Loucy (cell line): ENCODE measurements at regions not wholly inside any gene's neighbourhood (a gene's known extent, or its start where the extent isn't known, plus 50 kb on each side); places are given as distances from the start of the nearest gene placed in this dataset.

Experiments used
- H2AFZ ChIP-seq: fragments of 200-600 bp; sonication (generic); 2 replicates; pipeline ENCODE4 v1.6.0; 2016; ENCODE audit warnings: antibody characterized with exemption, mild to moderate bottlenecking, low read length, moderate library complexity
- H3F3A ChIP-seq: fragments of 200-600 bp; 2 replicates; pipeline ENCODE4 v1.6.0; 2016; ENCODE audit warnings: antibody characterized with exemption, low read depth, mild to moderate bottlenecking
- H3K27me3 ChIP-seq: fragments of 200-600 bp; sonication (generic); 2 replicates; pipeline ENCODE4 v1.6.1; 2014; ENCODE audit warnings: low read length, mild to moderate bottlenecking; ENCODE audit not compliant: insufficient read depth, poor library complexity, severe bottlenecking
- H3K36me3 ChIP-seq: fragments of 200-600 bp; sonication (generic); 2 replicates; pipeline ENCODE4 v1.6.1; 2016; ENCODE audit warnings: low read length; ENCODE audit not compliant: insufficient read depth
- H3K4me1 ChIP-seq: fragments of 200-600 bp; sonication (generic); 2 replicates; pipeline ENCODE4 v1.5.1; 2014; ENCODE audit warnings: low read length, mild to moderate bottlenecking; ENCODE audit not compliant: insufficient read depth, poor library complexity, severe bottlenecking
- H3K4me2 ChIP-seq: fragments of 200-600 bp; sonication (generic); 2 replicates; pipeline ENCODE4 v1.6.0; 2014; ENCODE audit warnings: antibody characterized with exemption, low read length, low read depth, mild to moderate bottlenecking; ENCODE audit not compliant: poor library complexity, severe bottlenecking
- H3K4me3 ChIP-seq: fragments of 200-600 bp; sonication (generic); 2 replicates; pipeline ENCODE4 v1.5.1; 2014; ENCODE audit warnings: low read length, mild to moderate bottlenecking, mixed read lengths; ENCODE audit not compliant: poor library complexity, severe bottlenecking
- H3K79me2 ChIP-seq: fragments of 200-600 bp; sonication (generic); 2 replicates; pipeline ENCODE4 v1.6.1; 2014; ENCODE audit warnings: low read length; ENCODE audit not compliant: insufficient read depth
- H3K9ac ChIP-seq: fragments of 200-600 bp; sonication (generic); 2 replicates; pipeline ENCODE4 v1.6.0; 2014; ENCODE audit warnings: mild to moderate bottlenecking, low read depth, low read length, moderate library complexity; ENCODE audit not compliant: poor library complexity, severe bottlenecking
- H3K9me2 ChIP-seq: fragments of 200-600 bp; sonication (generic); replicated peaks from 2 replicates; pipeline ENCODE4 v1.6.1; 2016; ENCODE audit warnings: low read depth, low read length, mixed read lengths
- H3K9me3 ChIP-seq: fragments of 200-600 bp; sonication (generic); 2 replicates; pipeline ENCODE4 v1.6.1; 2014; ENCODE audit warnings: mild to moderate bottlenecking, antibody characterized with exemption, low read length, low read depth; ENCODE audit not compliant: insufficient read depth
- H4K20me1 ChIP-seq: fragments of 200-600 bp; sonication (generic); 2 replicates; pipeline ENCODE4 v1.6.0; 2014; ENCODE audit warnings: antibody characterized with exemption, low read length, mild to moderate bottlenecking; ENCODE audit not compliant: insufficient read depth, poor library complexity, severe bottlenecking
- EZH2phosphoT487 ChIP-seq: fragments of 200-600 bp; IDR thresholded peaks from 2 replicates; pipeline ENCODE4 v1.6.1; 2018; ENCODE audit warnings: antibody characterized with exemption, mild to moderate bottlenecking, moderate library complexity, borderline replicate concordance
- TF ChIP-seq, protein P1 (sequence below): fragments of 200-600 bp; sonication (generic); conservative IDR thresholded peaks from 2 replicates; pipeline ENCODE4 v1.5.1; 2014; ENCODE audit warnings: mild to moderate bottlenecking, antibody characterized with exemption, low read length

DNA sequence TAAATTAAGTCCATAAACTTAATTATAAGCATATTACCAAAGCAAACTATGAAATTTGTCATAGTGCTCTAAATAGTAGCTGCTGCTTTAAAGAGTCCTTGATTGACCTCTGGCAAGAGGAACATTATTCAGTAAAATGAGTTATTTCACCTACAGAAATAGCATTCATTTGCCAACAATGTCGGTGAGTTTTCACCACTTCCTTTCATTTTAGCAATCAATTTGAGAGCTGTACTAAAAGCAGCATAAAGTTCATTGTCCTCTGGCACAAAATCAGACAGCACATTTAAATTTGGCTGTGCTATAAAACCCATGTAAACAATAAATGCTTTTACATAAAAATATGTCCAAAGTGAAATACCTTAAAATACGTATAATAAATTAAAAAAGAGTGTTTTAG lies 1515.7 kb downstream of the SI start:
- H3K9me2 ChIP-seq = no peaks in the 10 kb centered on the region; the same call in 1 of the 2 replicates
- TF ChIP-seq, protein P1, sequence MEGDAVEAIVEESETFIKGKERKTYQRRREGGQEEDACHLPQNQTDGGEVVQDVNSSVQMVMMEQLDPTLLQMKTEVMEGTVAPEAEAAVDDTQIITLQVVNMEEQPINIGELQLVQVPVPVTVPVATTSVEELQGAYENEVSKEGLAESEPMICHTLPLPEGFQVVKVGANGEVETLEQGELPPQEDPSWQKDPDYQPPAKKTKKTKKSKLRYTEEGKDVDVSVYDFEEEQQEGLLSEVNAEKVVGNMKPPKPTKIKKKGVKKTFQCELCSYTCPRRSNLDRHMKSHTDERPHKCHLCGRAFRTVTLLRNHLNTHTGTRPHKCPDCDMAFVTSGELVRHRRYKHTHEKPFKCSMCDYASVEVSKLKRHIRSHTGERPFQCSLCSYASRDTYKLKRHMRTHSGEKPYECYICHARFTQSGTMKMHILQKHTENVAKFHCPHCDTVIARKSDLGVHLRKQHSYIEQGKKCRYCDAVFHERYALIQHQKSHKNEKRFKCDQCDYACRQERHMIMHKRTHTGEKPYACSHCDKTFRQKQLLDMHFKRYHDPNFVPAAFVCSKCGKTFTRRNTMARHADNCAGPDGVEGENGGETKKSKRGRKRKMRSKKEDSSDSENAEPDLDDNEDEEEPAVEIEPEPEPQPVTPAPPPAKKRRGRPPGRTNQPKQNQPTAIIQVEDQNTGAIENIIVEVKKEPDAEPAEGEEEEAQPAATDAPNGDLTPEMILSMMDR = no peak
- TF ChIP-seq EZH2phosphoT487 = no peak
- H3K9me3 ChIP-seq = no peaks in the 10 kb centered on the region
- no peaks in the 10 kb centered on the region for H3K27me3 ChIP-seq
- no peaks in the 10 kb centered on the region for H3K4me1 ChIP-seq
- no peaks in the 10 kb centered on the region for H3F3A ChIP-seq
- no peak overlapping the region for H2AFZ ChIP-seq
- H4K20me1 ChIP-seq = no peaks in the 10 kb centered on the region
- no peak overlapping the region for H3K4me2 ChIP-seq
- H3K36me3 ChIP-seq = no peaks in the 10 kb centered on the region
- H3K4me3 ChIP-seq = no peak overlapping the region
- H3K9ac ChIP-seq = no peak overlapping the region
- H3K79me2 ChIP-seq = no peaks in the 10 kb centered on the region

DNA sequence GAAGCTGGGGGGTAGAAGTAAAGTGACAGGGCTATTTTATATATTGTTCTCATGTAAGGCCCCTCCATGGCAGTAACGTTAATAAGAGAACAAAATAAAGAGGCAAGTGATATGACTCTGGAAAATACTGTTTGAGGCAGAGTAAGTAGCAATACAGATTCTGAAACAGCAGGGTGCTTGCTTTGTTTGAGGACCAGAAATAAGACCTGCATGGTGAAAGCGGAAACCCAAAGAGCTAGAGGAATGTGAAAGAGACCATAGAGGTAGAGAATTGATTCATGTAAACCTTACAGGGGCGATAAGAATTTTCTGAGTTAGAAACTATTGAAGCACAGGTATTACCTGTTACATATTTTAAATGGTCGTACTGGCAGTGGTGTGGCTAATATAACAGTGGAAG lies 1517.1 kb downstream of the SI start:
- no peaks in the 10 kb centered on the region for H3F3A ChIP-seq
- H3K4me2 ChIP-seq = no peak overlapping the region
- no peaks in the 10 kb centered on the region for H3K4me1 ChIP-seq
- H2AFZ ChIP-seq = no peak overlapping the region
- H3K27me3 ChIP-seq = no peaks in the 10 kb centered on the region
- TF ChIP-seq, protein P1 = no peak
- TF ChIP-seq EZH2phosphoT487 = no peak
- no peak overlapping the region for H3K4me3 ChIP-seq
- no peaks in the 10 kb centered on the region for H4K20me1 ChIP-seq
- H3K9ac ChIP-seq = no peak overlapping the region
- H3K79me2 ChIP-seq = no peaks in the 10 kb centered on the region
- H3K9me3 ChIP-seq = no peaks in the 10 kb centered on the region
- no peaks in the 10 kb centered on the region; the same call in 1 of the 2 replicates for H3K9me2 ChIP-seq
- H3K36me3 ChIP-seq = no peaks in the 10 kb centered on the region

DNA sequence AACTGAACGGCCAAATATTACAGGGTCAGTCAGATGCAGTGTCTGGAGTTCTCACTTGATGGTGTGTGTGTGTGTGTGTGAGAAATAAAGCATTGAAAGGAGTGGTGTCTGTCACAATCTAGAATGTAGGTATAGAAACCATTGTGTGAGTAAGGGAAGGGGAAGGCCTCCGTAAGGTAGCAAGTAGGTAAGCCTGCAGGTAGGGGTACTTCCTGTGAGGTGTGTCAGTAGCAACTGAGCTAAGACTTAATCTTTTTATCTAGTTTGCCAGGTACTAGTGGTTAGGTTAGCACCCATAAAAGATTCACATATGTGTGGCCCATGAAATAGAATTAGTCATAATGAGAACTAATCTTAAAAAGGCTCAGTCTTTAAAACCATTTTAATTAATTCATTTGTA lies 1517.8 kb downstream of the SI start:
- TF ChIP-seq EZH2phosphoT487 = no peak
- TF ChIP-seq, protein P1 = no peak
- no peak overlapping the region for H3K4me3 ChIP-seq
- no peaks in the 10 kb centered on the region for H3F3A ChIP-seq
- H3K9me3 ChIP-seq = no peaks in the 10 kb centered on the region
- H3K9me2 ChIP-seq = no peaks in the 10 kb centered on the region; the same call in 1 of the 2 replicates
- no peak overlapping the region for H2AFZ ChIP-seq
- no peaks in the 10 kb centered on the region for H3K4me1 ChIP-seq
- no peaks in the 10 kb centered on the region for H3K27me3 ChIP-seq
- no peaks in the 10 kb centered on the region for H3K36me3 ChIP-seq
- no peak overlapping the region for H3K4me2 ChIP-seq
- H4K20me1 ChIP-seq = no peaks in the 10 kb centered on the region
- H3K9ac ChIP-seq = no peak overlapping the region
- H3K79me2 ChIP-seq = no peaks in the 10 kb centered on the region
